RWPE2 (cell line): ENCODE measurements at regions not wholly inside any gene's neighbourhood (a gene's known extent, or its start where the extent isn't known, plus 50 kb on each side); places are given as distances from the start of the nearest gene placed in this dataset.
"Not testable (repeated sequence)": the region's sequence is repeated elsewhere in the genome, so short reads cannot be mapped to it uniquely, and the experiment has no call there.

Experiments used
- ATAC-seq: fragments of 200-7000 bp; cut with Tn5 transposase; 3 replicates; pipeline ENCODE4 v1.9.1; 2021; ENCODE audit warnings: low read depth
- DNase-seq: peaks from one replicate; pipeline ENCODE4 v3.0.0-alpha.2; 2020; ENCODE audit warnings: low spot score
- H3K27ac ChIP-seq: fragments of 450-650 bp; 2 replicates; pipeline ENCODE4 v1.5.1; 2017; ENCODE audit warnings: mild to moderate bottlenecking; ENCODE audit not compliant: poor library complexity, severe bottlenecking
- H3K27me3 ChIP-seq: fragments of 250-450 bp; sonication (Bioruptor Pico); 2 replicates; pipeline ENCODE4 v1.5.1; 2021; ENCODE audit warnings: mild to moderate bottlenecking, moderate library complexity; ENCODE audit not compliant: insufficient read depth, poor library complexity, severe bottlenecking
- H3K36me3 ChIP-seq: fragments of 250-450 bp; sonication (Bioruptor Pico); 2 replicates; pipeline ENCODE4 v1.5.1; 2020; ENCODE audit warnings: low read depth, mild to moderate bottlenecking, moderate library complexity
- H3K4me1 ChIP-seq: fragments of 250-450 bp; sonication (Bioruptor Pico); 2 replicates; pipeline ENCODE4 v1.5.1; 2021; ENCODE audit warnings: mild to moderate bottlenecking, moderate library complexity; ENCODE audit not compliant: insufficient read depth, poor library complexity, severe bottlenecking
- H3K4me3 ChIP-seq: fragments of 250-450 bp; sonication (Bioruptor Pico); 2 replicates; pipeline ENCODE4 v1.5.1; 2021; ENCODE audit warnings: mild to moderate bottlenecking, moderate library complexity; ENCODE audit not compliant: severe bottlenecking
- H3K9me3 ChIP-seq: fragments of 250-450 bp; sonication (Bioruptor Pico); 2 replicates; pipeline ENCODE4 v1.5.1; 2021; ENCODE audit warnings: mild to moderate bottlenecking, moderate library complexity; ENCODE audit not compliant: severe bottlenecking
- TF ChIP-seq, protein P1 (sequence below): fragments of 450-650 bp; IDR thresholded peaks from one replicate; pipeline ENCODE4 v1.5.1; 2017; ENCODE audit warnings: mild to moderate bottlenecking, moderate library complexity; ENCODE audit not compliant: poor library complexity, severe bottlenecking

DNA sequence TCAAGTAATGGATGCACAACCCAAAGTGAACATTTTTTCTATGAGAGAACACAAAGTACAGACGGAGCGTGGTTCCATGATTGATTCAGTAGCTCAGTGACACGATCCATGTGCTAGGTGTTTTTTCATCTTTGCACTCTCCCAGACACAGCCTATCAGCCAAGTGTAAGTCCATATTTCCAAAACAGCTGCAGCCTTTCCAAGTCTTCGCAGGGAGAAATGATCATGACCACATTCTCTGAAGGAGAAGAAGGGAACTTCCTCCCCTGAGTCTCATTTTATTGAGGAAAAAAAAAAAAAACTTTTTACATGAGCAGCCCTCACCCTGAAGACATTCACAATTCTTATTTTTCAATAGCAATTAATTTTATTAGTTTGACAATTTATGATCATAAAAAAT, 958.3 kb downstream of the LTN1 start:
- H3K4me3 ChIP-seq, H3K4me1 ChIP-seq, H3K9me3 ChIP-seq, H3K27me3 ChIP-seq, H3K27ac ChIP-seq, DNase-seq, ATAC-seq, H3K36me3 ChIP-seq: not testable (repeated sequence)

DNA sequence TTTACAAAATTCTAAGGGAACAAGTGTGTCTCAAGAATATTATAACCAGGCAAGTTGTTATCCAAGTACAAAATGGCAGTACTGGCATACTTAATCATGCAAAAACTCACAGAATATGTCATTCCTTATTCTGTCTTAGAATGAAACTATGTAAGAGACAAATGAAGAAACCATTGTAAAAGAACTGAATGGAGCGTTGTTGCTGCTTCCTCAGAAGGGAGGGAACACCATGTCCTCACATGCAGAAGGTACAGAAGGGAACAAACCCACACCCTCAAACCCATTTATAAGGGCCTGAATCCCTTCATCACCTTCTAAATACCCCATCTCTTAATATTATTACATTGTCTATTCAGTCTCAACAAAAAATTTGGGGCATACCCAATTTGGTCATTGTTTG, 960.0 kb downstream of the LTN1 start:
- not testable (repeated sequence) for ATAC-seq, H3K4me3 ChIP-seq, H3K4me1 ChIP-seq, DNase-seq, H3K36me3 ChIP-seq, H3K9me3 ChIP-seq, H3K27ac ChIP-seq, H3K27me3 ChIP-seq

DNA sequence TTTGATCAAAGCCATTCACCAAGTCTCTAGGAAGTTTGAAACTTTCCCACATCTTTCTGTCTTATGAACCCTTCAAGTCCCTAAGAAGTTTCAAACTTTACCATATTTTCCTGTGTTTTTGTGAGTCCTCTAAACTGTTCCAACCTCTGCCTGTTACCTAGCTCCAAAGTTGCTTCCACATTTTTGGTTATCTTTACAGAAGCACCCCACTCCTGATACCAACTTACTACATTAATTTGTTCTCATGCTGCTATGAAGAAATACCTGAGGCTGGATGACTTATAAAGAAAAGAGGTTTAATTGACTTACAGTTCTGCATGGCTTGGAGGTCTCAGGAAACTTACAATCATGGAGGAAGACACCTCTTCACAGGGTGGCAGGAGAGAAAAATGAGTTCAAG, 961.6 kb downstream of the LTN1 start:
- H3K4me3 ChIP-seq, H3K27ac ChIP-seq, H3K9me3 ChIP-seq, DNase-seq, H3K4me1 ChIP-seq, H3K27me3 ChIP-seq, H3K36me3 ChIP-seq, ATAC-seq: not testable (repeated sequence)

DNA sequence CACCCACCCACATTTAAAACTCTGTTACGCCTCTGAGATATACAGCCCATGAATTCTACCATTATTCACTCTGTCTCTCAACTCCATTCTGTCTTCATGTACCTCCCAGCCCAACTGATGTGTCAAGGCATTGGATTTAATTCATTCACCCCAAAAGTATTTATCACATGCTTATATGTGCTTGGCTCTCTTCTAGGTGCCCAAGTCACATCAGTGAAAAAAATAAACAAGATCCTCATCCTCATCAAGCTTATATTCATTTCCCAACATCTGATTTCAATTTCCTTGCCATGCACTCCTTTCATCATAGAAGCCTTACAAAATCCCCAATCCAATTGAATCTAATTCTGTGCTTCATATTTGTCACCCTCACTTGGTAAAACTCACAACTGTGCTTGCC, 967.6 kb downstream of the LTN1 start:
- TF ChIP-seq, protein P1, sequence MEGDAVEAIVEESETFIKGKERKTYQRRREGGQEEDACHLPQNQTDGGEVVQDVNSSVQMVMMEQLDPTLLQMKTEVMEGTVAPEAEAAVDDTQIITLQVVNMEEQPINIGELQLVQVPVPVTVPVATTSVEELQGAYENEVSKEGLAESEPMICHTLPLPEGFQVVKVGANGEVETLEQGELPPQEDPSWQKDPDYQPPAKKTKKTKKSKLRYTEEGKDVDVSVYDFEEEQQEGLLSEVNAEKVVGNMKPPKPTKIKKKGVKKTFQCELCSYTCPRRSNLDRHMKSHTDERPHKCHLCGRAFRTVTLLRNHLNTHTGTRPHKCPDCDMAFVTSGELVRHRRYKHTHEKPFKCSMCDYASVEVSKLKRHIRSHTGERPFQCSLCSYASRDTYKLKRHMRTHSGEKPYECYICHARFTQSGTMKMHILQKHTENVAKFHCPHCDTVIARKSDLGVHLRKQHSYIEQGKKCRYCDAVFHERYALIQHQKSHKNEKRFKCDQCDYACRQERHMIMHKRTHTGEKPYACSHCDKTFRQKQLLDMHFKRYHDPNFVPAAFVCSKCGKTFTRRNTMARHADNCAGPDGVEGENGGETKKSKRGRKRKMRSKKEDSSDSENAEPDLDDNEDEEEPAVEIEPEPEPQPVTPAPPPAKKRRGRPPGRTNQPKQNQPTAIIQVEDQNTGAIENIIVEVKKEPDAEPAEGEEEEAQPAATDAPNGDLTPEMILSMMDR = no peak
- Histone ChIP-seq H3K27me3 (no peaks in the 10 kb centered on the region), H3K36me3 (no peaks in the 10 kb centered on the region), H3K4me3 (no peak overlapping the region), H3K4me1 (no peaks in the 10 kb centered on the region), H3K9me3 (no peaks in the 10 kb centered on the region), H3K27ac (no peak overlapping the region)
- DNase-seq = no peak
- no peak for ATAC-seq

DNA sequence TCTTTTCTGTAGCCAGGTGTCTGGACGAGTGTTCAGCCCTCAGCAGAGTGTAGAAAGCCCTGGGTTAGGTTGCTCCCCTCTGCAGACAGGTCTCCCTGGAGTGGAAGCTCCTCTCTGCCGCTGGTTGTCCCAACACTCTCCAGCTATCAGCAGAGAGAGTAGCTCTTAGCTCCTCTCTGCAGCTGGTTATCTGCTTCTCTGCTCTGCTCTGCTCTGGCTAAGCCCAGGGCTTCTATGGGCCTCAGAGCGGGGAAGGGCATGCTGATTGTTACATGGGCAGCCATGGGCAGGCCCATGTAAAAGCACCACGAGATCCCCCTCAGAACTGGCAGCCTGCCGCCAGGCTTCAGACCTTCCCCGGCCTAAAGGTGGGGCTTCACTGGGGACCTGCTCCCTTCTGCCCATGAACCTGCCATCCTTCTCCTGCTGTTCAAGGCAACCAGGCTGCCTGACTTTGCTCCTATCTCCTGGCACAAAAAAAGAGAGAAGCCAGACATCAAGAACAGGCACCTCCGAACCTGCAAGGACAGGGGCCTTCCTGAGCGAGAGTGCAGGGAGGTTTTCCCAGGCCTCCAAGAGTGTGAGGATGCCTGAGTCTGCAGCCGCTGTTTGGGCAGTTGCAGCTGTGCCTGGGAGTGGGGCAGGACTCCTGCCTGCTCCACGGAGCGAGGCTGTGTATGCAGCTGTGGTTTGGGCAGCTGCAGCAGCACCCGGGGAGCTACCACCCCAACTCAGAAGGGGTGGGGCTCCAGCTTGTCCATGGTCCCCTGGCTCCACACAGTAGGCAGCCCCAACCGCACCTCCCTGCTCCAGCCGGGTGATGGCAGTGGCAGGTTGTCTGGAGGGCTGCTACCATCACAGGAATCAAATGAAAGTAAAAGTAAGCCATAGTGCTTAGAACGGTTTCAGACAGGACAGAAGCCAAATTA, 973.7 kb downstream of the LTN1 start:
- H3K36me3 ChIP-seq = no peaks in the 10 kb centered on the region
- no peaks in the 10 kb centered on the region for H3K9me3 ChIP-seq
- no peak for DNase-seq
- H3K27ac ChIP-seq = no peak overlapping the region
- H3K27me3 ChIP-seq = no peaks in the 10 kb centered on the region
- H3K4me1 ChIP-seq = no peaks in the 10 kb centered on the region
- peak; percentile 70; the same call in 2 of the 3 replicates for ATAC-seq
- H3K4me3 ChIP-seq = no peak overlapping the region
- TF ChIP-seq, protein P1 = no peak

DNA sequence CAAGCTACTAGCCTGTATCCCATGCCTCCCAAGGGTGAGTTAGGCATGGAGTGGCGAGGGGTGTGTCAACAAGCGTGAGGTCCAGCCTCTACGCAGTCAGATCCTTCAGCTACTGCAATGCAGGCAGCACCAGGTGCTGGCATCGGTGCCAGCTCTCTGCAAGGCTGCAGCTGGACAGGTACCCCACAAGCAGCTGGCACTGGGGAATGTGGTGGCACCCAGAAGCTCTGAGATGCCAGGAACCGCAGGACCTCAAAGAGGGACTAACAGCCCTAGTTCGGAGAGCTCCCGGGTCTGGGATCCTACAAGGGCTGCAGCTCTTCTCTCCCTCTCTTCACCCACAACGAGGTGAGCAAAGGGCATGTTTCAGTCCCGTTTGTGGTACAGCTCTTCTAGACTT, 974.5 kb downstream of the LTN1 start:
- no peak overlapping the region for H3K27ac ChIP-seq
- DNase-seq (no peak), ATAC-seq (no peak)
- H3K27me3 ChIP-seq = no peaks in the 10 kb centered on the region
- H3K36me3 ChIP-seq = no peaks in the 10 kb centered on the region
- no peaks in the 10 kb centered on the region for H3K4me1 ChIP-seq
- TF ChIP-seq, protein P1 = no peak
- H3K4me3 ChIP-seq = no peak overlapping the region
- H3K9me3 ChIP-seq = no peaks in the 10 kb centered on the region
